ENCODE measurements at regions not wholly inside any gene's neighbourhood (a gene's known extent, or its start where the extent isn't known, plus 50 kb on each side); places are given as distances from the start of the nearest gene placed in this dataset.
A peak's percentile ranks its signal among the peaks of the same experiment; 100 is the strongest.
"Not testable (repeated sequence)": the region's sequence is repeated elsewhere in the genome, so short reads cannot be mapped to it uniquely, and the experiment has no call there.

- DNase-seq (ENCODE audit: low spot score) (no peak), ATAC-seq (no peak)
Observed at GRCh38 chr5:68027519-68027918, 188.0 kb upstream of the PIK3R1 start.

GRCh38 chr5:68026092-68026885 is 189.3 kb upstream of the PIK3R1 start:
- DNase-seq (ENCODE audit: low spot score) (no peak), ATAC-seq (no peak)

- DNase-seq (ENCODE audit: low spot score) = no peak
- no peak for ATAC-seq
Observed at GRCh38 chr5:68024426-68024825, 191.1 kb upstream of the PIK3R1 start.

GRCh38 chr5:68021916-68022315 is 193.6 kb upstream of the PIK3R1 start:
- ATAC-seq (peak; percentile 79), DNase-seq (ENCODE audit: low spot score) (no peak)

GRCh38 chr5:68021227-68021626 is 194.3 kb upstream of the PIK3R1 start:
- ATAC-seq (no peak), DNase-seq (ENCODE audit: low spot score) (no peak)

GRCh38 chr5:68020461-68020969 is 195.0 kb upstream of the PIK3R1 start:
- not testable (repeated sequence) for DNase-seq (ENCODE audit: low spot score)

GRCh38 chr5:68015381-68016302 is 199.9 kb upstream of the PIK3R1 start:
- peak; percentile 58 for ATAC-seq
- no peak for DNase-seq (ENCODE audit: low spot score)

More at GRCh38 chr5:68020461-68020969, 195.0 kb upstream of the PIK3R1 start:
- not testable (repeated sequence) for ATAC-seq

GRCh38 chr5:68012831-68013230 is 202.7 kb upstream of the PIK3R1 start:
- ATAC-seq (no peak), DNase-seq (ENCODE audit: low spot score) (no peak)

GRCh38 chr5:68012429-68012828 is 203.1 kb upstream of the PIK3R1 start:
- DNase-seq (ENCODE audit: low spot score) (no peak), ATAC-seq (no peak)

- ATAC-seq = peak; percentile 32
Observed at GRCh38 chr5:68011801-68012200, 203.8 kb upstream of the PIK3R1 start.

GRCh38 chr5:68011259-68011760 is 204.2 kb upstream of the PIK3R1 start:
- ATAC-seq (peak; percentile 74), DNase-seq (ENCODE audit: low spot score) (no peak)

More at GRCh38 chr5:68011801-68012200, 203.8 kb upstream of the PIK3R1 start:
- DNase-seq (ENCODE audit: low spot score) = no peak

- DNase-seq (ENCODE audit: low spot score) = no peak
- ATAC-seq = no peak
Observed at GRCh38 chr5:68010740-68011139, 204.8 kb upstream of the PIK3R1 start.

GRCh38 chr5:68007451-68007850 is 208.1 kb upstream of the PIK3R1 start:
- ATAC-seq (peak; percentile 94), DNase-seq (ENCODE audit: low spot score) (peak; percentile 82)

- no peak for ATAC-seq
- no peak for DNase-seq (ENCODE audit: low spot score)
Observed at GRCh38 chr5:68002836-68003235, 212.7 kb upstream of the PIK3R1 start.

- ATAC-seq = no peak
- DNase-seq (ENCODE audit: low spot score) = no peak
Observed at GRCh38 chr5:68000805-68001204, 214.8 kb upstream of the PIK3R1 start.

GRCh38 chr5:67999391-67999790 is 216.2 kb upstream of the PIK3R1 start:
- ATAC-seq (no peak), DNase-seq (ENCODE audit: low spot score) (no peak)

- ATAC-seq (peak; percentile 85), DNase-seq (ENCODE audit: low spot score) (peak; percentile 87)
Observed at GRCh38 chr5:67998709-67999261, 216.8 kb upstream of the PIK3R1 start.

GRCh38 chr5:67997892-67998457 is 217.6 kb upstream of the PIK3R1 start:
- peak; percentile 43 for ATAC-seq
- peak; percentile 64 for DNase-seq (ENCODE audit: low spot score)

- ATAC-seq (peak; percentile 60), DNase-seq (ENCODE audit: low spot score) (peak; percentile 81)
Observed at GRCh38 chr5:67997148-67997547, 218.4 kb upstream of the PIK3R1 start.

GRCh38 chr5:67996596-67996995 is 219.0 kb upstream of the PIK3R1 start:
- no peak for ATAC-seq
- DNase-seq (ENCODE audit: low spot score) = no peak

GRCh38 chr5:67992923-67993322 is 222.6 kb upstream of the PIK3R1 start:
- DNase-seq (ENCODE audit: low spot score) = no peak
- ATAC-seq = no peak
